Ovary (tissue), 7 donors: ENCODE measurements at regions not wholly inside any gene's neighbourhood (a gene's known extent, or its start where the extent isn't known, plus 50 kb on each side); places are given as distances from the start of the nearest gene placed in this dataset.

ENCODE experiments used
- DNase-seq, 5 donors: peaks; one replicate each; pipeline ENCODE4 v3.0.0-alpha.2; 2019 to 2020
- H3K27ac ChIP-seq, 2 donors: fragments of 200-600 bp; one replicate each; pipeline versions ENCODE4 v1.5.1 to v1.8.0; 2019 to 2022
- H3K27me3 ChIP-seq: fragments of 200-600 bp; one replicate; pipeline ENCODE4 v1.8.0; 2022
- H3K36me3 ChIP-seq: fragments of 200-600 bp; sonication (generic); one replicate; pipeline ENCODE4 v1.5.1; 2019
- H3K4me1 ChIP-seq: one replicate; pipeline ENCODE4 v1.8.1; 2013; ENCODE audit warnings: mild to moderate bottlenecking, moderate library complexity; ENCODE audit not compliant: insufficient read depth
- H3K4me3 ChIP-seq: fragments of 200-600 bp; sonication (generic); one replicate; pipeline ENCODE4 v1.5.1; 2017
- H3K9me3 ChIP-seq, 2 donors: fragments of 200-600 bp in 1 of 2; sonication (generic) in 1 of 2; one replicate each; pipeline versions ENCODE4 v1.5.1 to v1.8.1; 2013 to 2019; ENCODE audit warnings: mild to moderate bottlenecking in 1 of 2, moderate library complexity in 1 of 2
- EP300 ChIP-seq: sonication (generic); formaldehyde crosslinking; IDR thresholded peaks from one replicate; pipeline ENCODE4 v1.6.1; 2017; ENCODE audit warnings: antibody characterized with exemption
- POLR2A ChIP-seq: fragments of 450-650 bp; IDR thresholded peaks from one replicate; pipeline ENCODE4 v1.6.1; 2017; ENCODE audit warnings: antibody characterized with exemption, mild to moderate bottlenecking, moderate library complexity
- WGBS, 3 donors: extraction: QIAGEN DNeasy Blood & Tissue Kit in 1 of 3; methylation state at CpG; one replicate each; pipeline versions ENCODE4 v1.1.5 to v1.1.7; 2013 to 2017; 5-methylcytosine and 5-hydroxymethylcytosine counted together
- intact Hi-C, 4 donors: fragments of 100-400 bp; cut with DNase I; formaldehyde crosslinking; loops; one replicate each; pipeline versions ENCODE4 v1.11.0 to v1.15.1; 2022 to 2023
- TF ChIP-seq, protein P1 (sequence below), 3 donors: fragments of 450-650 bp in 2 of 3; fragments of 200-600 bp in 1 of 3; IDR thresholded peaks; one replicate each; pipeline versions ENCODE4 v1.5.1 to v1.8.0; 2016 to 2022; ENCODE audit warnings: antibody characterized with exemption in 3 of 3, mild to moderate bottlenecking in 1 of 3
- donor health status: DM: no; HTN: no; CAD: no; lungs with moderate emphysema.
- donor health status: DM: no; HTN: no; CAD: no.
- donor health status: Bipolar disorder and iron deficiency.
- donor health status: DM: no; HTN: no; CAD: no.
- donor health status: DM: yes; HTN: yes; CAD: no.

DNA sequence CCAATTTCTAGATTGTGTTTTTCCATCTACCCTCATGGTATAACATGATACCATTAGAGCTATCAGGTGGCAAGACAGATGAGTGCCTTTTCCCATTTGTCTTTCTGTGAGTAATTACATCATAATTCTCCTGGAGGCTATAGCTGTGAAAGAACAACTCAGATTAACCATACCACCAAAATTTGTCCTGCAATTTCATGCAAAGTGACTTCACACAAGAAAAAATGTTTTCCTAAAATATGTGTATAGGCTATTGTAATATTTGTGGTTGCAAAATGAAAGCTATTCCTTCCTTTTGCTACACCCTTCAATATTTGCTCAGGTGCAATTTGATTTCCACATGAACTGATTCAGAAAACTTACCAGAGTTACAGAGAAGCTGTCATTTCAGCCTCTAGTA lies 547.7 kb upstream of the ID4 start:
- Histone ChIP-seq H3K27me3 (no peaks in the 10 kb centered on the region), H3K4me1 (no peaks in the 10 kb centered on the region), H3K36me3 (no peaks in the 10 kb centered on the region), H3K27ac (no peak overlapping the region), H3K9me3 (no peaks in the 10 kb centered on the region), H3K4me3 (no peak overlapping the region)
- intact Hi-C loops = no loop called here
- DNase-seq = no peak
- TF ChIP-seq, protein P1, sequence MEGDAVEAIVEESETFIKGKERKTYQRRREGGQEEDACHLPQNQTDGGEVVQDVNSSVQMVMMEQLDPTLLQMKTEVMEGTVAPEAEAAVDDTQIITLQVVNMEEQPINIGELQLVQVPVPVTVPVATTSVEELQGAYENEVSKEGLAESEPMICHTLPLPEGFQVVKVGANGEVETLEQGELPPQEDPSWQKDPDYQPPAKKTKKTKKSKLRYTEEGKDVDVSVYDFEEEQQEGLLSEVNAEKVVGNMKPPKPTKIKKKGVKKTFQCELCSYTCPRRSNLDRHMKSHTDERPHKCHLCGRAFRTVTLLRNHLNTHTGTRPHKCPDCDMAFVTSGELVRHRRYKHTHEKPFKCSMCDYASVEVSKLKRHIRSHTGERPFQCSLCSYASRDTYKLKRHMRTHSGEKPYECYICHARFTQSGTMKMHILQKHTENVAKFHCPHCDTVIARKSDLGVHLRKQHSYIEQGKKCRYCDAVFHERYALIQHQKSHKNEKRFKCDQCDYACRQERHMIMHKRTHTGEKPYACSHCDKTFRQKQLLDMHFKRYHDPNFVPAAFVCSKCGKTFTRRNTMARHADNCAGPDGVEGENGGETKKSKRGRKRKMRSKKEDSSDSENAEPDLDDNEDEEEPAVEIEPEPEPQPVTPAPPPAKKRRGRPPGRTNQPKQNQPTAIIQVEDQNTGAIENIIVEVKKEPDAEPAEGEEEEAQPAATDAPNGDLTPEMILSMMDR (IDR thresholded peaks at IDR 0.05) = no peak
- TF ChIP-seq EP300 (no peak), POLR2A (no peak)

DNA sequence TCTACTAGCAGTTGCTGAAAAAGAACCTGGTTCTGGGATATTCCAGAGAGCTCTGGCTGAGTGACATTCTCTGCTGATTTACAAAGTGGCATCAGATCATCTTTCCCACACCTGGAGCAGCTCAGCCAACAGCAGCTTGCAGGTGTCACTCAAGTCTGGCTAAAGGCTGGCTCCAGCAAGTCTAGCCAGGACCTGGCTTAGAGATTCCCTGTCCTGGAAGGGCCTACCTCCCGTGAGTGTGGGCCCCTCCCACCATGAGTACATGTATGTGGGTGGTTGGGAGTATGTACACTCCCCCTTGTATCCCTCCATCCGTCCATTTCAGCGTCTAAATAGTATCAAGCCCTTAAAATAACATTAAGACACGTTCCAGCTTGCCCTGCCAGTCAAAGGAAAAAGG lies 539.3 kb upstream of the ID4 start:
- WGBS, 3 donors = 15 to 27% (median 19%) methylated on average over 4 of the region's 4 CpGs
- intact Hi-C loops = no loop called here
- Histone ChIP-seq H3K27me3 (no peaks in the 10 kb centered on the region), H3K4me1 (no peaks in the 10 kb centered on the region), H3K36me3 (no peaks in the 10 kb centered on the region), H3K4me3 (no peak overlapping the region), H3K9me3 (no peaks in the 10 kb centered on the region), H3K27ac (no peak overlapping the region)
- DNase-seq = no peak
- no peak for TF ChIP-seq POLR2A
- no peak for TF ChIP-seq EP300
- TF ChIP-seq, protein P1 (IDR thresholded peaks at IDR 0.05) = no peak

DNA sequence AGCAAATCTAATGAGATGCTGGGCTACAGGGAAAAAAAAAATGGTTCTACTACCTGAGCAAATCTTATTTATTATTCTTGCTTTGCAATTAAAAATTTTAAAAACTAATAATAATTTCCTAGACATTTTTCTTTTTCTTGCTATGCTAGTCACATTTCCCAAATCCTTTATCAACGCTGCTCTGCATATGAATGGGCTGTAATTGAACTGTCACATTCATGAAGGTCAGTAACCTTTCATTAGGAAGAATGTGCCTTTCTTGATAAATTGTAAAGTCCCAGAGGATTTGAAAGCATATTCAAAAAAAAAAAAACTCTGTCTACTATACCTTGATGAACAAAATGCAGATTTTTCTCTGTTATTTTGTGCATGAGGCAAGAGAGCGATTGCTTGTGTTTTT lies 538.7 kb upstream of the ID4 start:
- H3K36me3 ChIP-seq = no peaks in the 10 kb centered on the region
- H3K9me3 ChIP-seq = no peaks in the 10 kb centered on the region
- intact Hi-C loops = no loop called here
- no peak overlapping the region for H3K27ac ChIP-seq
- H3K27me3 ChIP-seq = no peaks in the 10 kb centered on the region
- DNase-seq = no peak
- TF ChIP-seq POLR2A (no peak), EP300 (no peak)
- TF ChIP-seq, protein P1 (IDR thresholded peaks at IDR 0.05) = no peak
- 76 to 89% (median 87%) methylated on average over 2 of the region's 2 CpGs for WGBS, 3 donors
- H3K4me3 ChIP-seq = no peak overlapping the region
- no peaks in the 10 kb centered on the region for H3K4me1 ChIP-seq

DNA sequence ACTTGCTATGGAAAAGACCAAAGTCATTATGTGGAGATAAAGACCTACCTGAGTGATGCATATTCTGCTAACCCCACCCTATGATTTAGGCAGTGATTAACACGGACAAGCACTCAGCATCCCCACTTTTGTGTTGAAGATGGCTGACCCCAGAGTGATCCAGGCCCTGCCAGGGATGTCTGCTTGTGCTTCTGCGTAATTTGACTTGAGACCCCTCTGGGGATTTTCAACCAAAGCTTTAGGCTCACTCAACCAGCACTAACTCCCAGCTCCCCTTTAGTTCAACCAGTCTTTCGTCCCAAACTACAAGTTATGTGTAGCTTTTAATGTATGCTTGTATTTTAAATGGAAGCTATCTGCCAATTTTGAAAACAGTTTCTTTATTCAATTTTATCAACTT lies 538.0 kb upstream of the ID4 start:
- no peak for DNase-seq
- Histone ChIP-seq H3K27me3 (no peaks in the 10 kb centered on the region), H3K9me3 (no peaks in the 10 kb centered on the region), H3K4me3 (no peak overlapping the region), H3K4me1 (no peaks in the 10 kb centered on the region), H3K36me3 (no peaks in the 10 kb centered on the region), H3K27ac (no peak overlapping the region)
- intact Hi-C loops = no loop called here
- 85 to 92% (median 91%) methylated on average over 3 of the region's 3 CpGs for WGBS, 3 donors
- TF ChIP-seq POLR2A (no peak), EP300 (no peak)
- TF ChIP-seq, protein P1 (IDR thresholded peaks at IDR 0.05) = no peak

DNA sequence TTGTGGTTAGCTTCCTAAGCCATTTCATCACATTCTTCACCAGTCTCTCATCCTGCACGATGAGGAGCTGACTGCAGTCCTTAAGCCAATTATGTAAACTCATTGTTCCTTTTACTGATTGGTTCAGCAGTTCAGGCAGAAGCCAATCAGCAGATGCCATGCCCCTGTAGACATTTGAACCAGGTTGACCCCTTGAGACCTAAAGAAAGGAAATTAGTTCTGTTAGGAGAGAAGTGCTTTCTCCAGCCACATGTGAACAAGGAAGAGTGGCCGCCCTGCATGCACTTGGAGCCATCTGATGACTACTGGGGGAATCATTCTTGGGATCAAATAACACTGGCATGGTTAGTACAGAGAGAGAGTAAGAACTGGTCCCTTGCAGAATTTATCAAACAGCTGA lies 535.2 kb upstream of the ID4 start:
- Histone ChIP-seq H3K4me1 (no peaks in the 10 kb centered on the region), H3K27me3 (no peaks in the 10 kb centered on the region), H3K27ac (no peak overlapping the region), H3K36me3 (no peaks in the 10 kb centered on the region), H3K4me3 (no peak overlapping the region), H3K9me3 (no peaks in the 10 kb centered on the region)
- TF ChIP-seq, protein P1 (IDR thresholded peaks at IDR 0.05) = no peak
- TF ChIP-seq EP300 = no peak
- TF ChIP-seq POLR2A = no peak
- DNase-seq = no peak
- 60 to 90% (median 86%) methylated on average over 2 of the region's 2 CpGs for WGBS, 3 donors
- intact Hi-C loops = no loop called here
